ENCODE measurements at regions not wholly inside any gene's neighbourhood (a gene's known extent, or its start where the extent isn't known, plus 50 kb on each side); places are given as distances from the start of the nearest gene placed in this dataset.
"Not testable (repeated sequence)": the region's sequence is repeated elsewhere in the genome, so short reads cannot be mapped to it uniquely, and the experiment has no call there.

GRCh38 chr1:83129107-83129506 lies 869.8 kb downstream of the TTLL7 start:
- DNase-seq (ENCODE audit: low spot score), result no peak

- no peak for DNase-seq (ENCODE audit: low spot score)
Measured at GRCh38 chr1:83125456-83125855, 873.5 kb downstream of the TTLL7 start.

GRCh38 chr1:83123019-83123418 lies 875.9 kb downstream of the TTLL7 start:
- DNase-seq (ENCODE audit: low spot score), result no peak

GRCh38 chr1:83118472-83118871 lies 880.5 kb downstream of the TTLL7 start:
- no peak for DNase-seq (ENCODE audit: low spot score)

- DNase-seq (ENCODE audit: low spot score), result not testable (repeated sequence)
Measured at GRCh38 chr1:83117030-83117429, 881.9 kb downstream of the TTLL7 start.

GRCh38 chr1:83115785-83116184 lies 883.1 kb downstream of the TTLL7 start:
- no peak for DNase-seq (ENCODE audit: low spot score)

GRCh38 chr1:83114136-83114834 lies 884.6 kb downstream of the TTLL7 start:
- DNase-seq (ENCODE audit: low spot score), result no peak

- no peak for DNase-seq (ENCODE audit: low spot score)
Measured at GRCh38 chr1:83113652-83114051, 885.3 kb downstream of the TTLL7 start.

- no peak for DNase-seq (ENCODE audit: low spot score)
Measured at GRCh38 chr1:83112248-83112885, 886.6 kb downstream of the TTLL7 start.

- DNase-seq (ENCODE audit: low spot score), result no peak
Measured at GRCh38 chr1:83110156-83110555, 888.8 kb downstream of the TTLL7 start.

GRCh38 chr1:83109692-83110091 lies 889.2 kb downstream of the TTLL7 start:
- DNase-seq (ENCODE audit: low spot score), result no peak

GRCh38 chr1:83104558-83104957 lies 894.4 kb downstream of the TTLL7 start:
- no peak for DNase-seq (ENCODE audit: low spot score)

- DNase-seq (ENCODE audit: low spot score), result no peak
Measured at GRCh38 chr1:83103341-83103740, 895.6 kb downstream of the TTLL7 start.

- no peak for DNase-seq (ENCODE audit: low spot score)
Measured at GRCh38 chr1:83102630-83103071, 896.3 kb downstream of the TTLL7 start.

GRCh38 chr1:83101406-83101805 lies 897.5 kb downstream of the TTLL7 start:
- no peak for DNase-seq (ENCODE audit: low spot score)

GRCh38 chr1:83100133-83100532 lies 898.8 kb downstream of the TTLL7 start:
- DNase-seq (ENCODE audit: low spot score), result no peak

GRCh38 chr1:83098791-83099190 lies 900.1 kb downstream of the TTLL7 start:
- DNase-seq (ENCODE audit: low spot score), result no peak

- no peak for DNase-seq (ENCODE audit: low spot score)
Measured at GRCh38 chr1:83098131-83098530, 900.8 kb downstream of the TTLL7 start.

GRCh38 chr1:83097715-83098114 lies 901.2 kb downstream of the TTLL7 start:
- no peak for DNase-seq (ENCODE audit: low spot score)

- DNase-seq (ENCODE audit: low spot score), result no peak
Measured at GRCh38 chr1:83095570-83095969, 903.4 kb downstream of the TTLL7 start.

GRCh38 chr1:83090195-83090594 lies 908.7 kb downstream of the TTLL7 start:
- DNase-seq (ENCODE audit: low spot score), result no peak

- DNase-seq (ENCODE audit: low spot score), result no peak
Measured at GRCh38 chr1:83087851-83088250, 911.1 kb downstream of the TTLL7 start.

- DNase-seq (ENCODE audit: low spot score), result no peak
Measured at GRCh38 chr1:83086986-83087512, 911.9 kb downstream of the TTLL7 start.

GRCh38 chr1:83086346-83086745 lies 912.6 kb downstream of the TTLL7 start:
- no peak for DNase-seq (ENCODE audit: low spot score)

Measured in NAMALWA (cell line).